Uterus (tissue), 3 donors: ENCODE measurements at regions not wholly inside any gene's neighbourhood (a gene's known extent, or its start where the extent isn't known, plus 50 kb on each side); places are given as distances from the start of the nearest gene placed in this dataset.

Experiments used
- DNase-seq, 2 donors: peaks; one replicate each; pipeline ENCODE4 v3.0.0-alpha.2; 2019 to 2020
- H3K27ac ChIP-seq, 2 donors: fragments of 200-600 bp; sonication (generic); 1 replicate in 1 of 2; 2 replicates in 1 of 2; pipeline ENCODE4 v1.5.1; 2016 to 2018
- H3K27me3 ChIP-seq, 2 donors: fragments of 200-600 bp; sonication (generic); one replicate each; pipeline ENCODE4 v1.5.1; 2018 to 2019; ENCODE audit warnings: control low read depth in 1 of 2
- H3K36me3 ChIP-seq, 2 donors: fragments of 200-600 bp; sonication (generic); one replicate each; pipeline ENCODE4 v1.5.1; 2019; ENCODE audit warnings: control low read depth in 1 of 2
- H3K4me1 ChIP-seq, 2 donors: fragments of 200-600 bp; sonication (generic); one replicate each; pipeline ENCODE4 v1.5.1; 2018 to 2019; ENCODE audit warnings: control low read depth in 1 of 2
- H3K4me3 ChIP-seq, 2 donors: fragments of 200-600 bp; sonication (generic); 1 replicate in 1 of 2; 2 replicates in 1 of 2; pipeline ENCODE4 v1.5.1; 2018 to 2019; ENCODE audit warnings: mild to moderate bottlenecking in 1 of 2
- H3K9me3 ChIP-seq, 2 donors: fragments of 200-600 bp; sonication (generic); one replicate each; pipeline ENCODE4 v1.5.1; 2019; ENCODE audit warnings: control low read depth in 1 of 2
- CTCF ChIP-seq, 4 experiments: fragments of 200-600 bp in 2 of 4; fragments of 450-650 bp in 2 of 4; sonication (generic) in 2 of 4; IDR thresholded peaks; one replicate each; pipeline ENCODE4 v1.5.1; 2016 to 2019; ENCODE audit warnings: antibody characterized with exemption in 4 of 4, mild to moderate bottlenecking in 2 of 4, moderate library complexity in 1 of 4
- POLR2A ChIP-seq, 2 donors: fragments of 450-650 bp; IDR thresholded peaks; one replicate each; pipeline ENCODE4 v1.6.1; 2016; ENCODE audit warnings: antibody characterized with exemption in 2 of 2, mild to moderate bottlenecking in 1 of 2, moderate library complexity in 1 of 2
- intact Hi-C: fragments of 100-400 bp; cut with DNase I; formaldehyde crosslinking; loops from one replicate; pipeline ENCODE4 v1.15.1; 2023; ENCODE audit warnings: low total_unique reads
- donor health status: DM: yes; HTN: yes; CAD: no.

GRCh38 chr3:127093312-127093711 lies 99.6 kb upstream of the PRR23E start:
- no peaks in the 10 kb centered on the region for H3K9me3 ChIP-seq
- H3K4me3 ChIP-seq = no peak overlapping the region
- TF ChIP-seq CTCF (IDR thresholded peaks at IDR 0.05) = no peak
- no peak for TF ChIP-seq POLR2A (IDR thresholded peaks at IDR 0.05)
- no peaks in the 10 kb centered on the region for H3K4me1 ChIP-seq
- no peak for DNase-seq
- no peaks in the 10 kb centered on the region for H3K27me3 ChIP-seq
- no peak overlapping the region for H3K27ac ChIP-seq
- intact Hi-C loops = no loop called here
- H3K36me3 ChIP-seq = no peaks in the 10 kb centered on the region

- H3K27ac ChIP-seq = no peak overlapping the region
- TF ChIP-seq POLR2A (IDR thresholded peaks at IDR 0.05) (no peak), CTCF (IDR thresholded peaks at IDR 0.05) (no peak)
- no peaks in the 10 kb centered on the region for H3K36me3 ChIP-seq
- no peaks in the 10 kb centered on the region for H3K9me3 ChIP-seq
- no peaks in the 10 kb centered on the region for H3K27me3 ChIP-seq
- H3K4me3 ChIP-seq = no peak overlapping the region
- H3K4me1 ChIP-seq = no peaks in the 10 kb centered on the region
- intact Hi-C loops = no loop called here
- no peak for DNase-seq
Measured at GRCh38 chr3:127095774-127096173, 97.2 kb upstream of the PRR23E start.

- Histone ChIP-seq H3K4me1 (no peaks in the 10 kb centered on the region), H3K27me3 (no peaks in the 10 kb centered on the region), H3K36me3 (no peaks in the 10 kb centered on the region), H3K9me3 (no peaks in the 10 kb centered on the region), H3K4me3 (no peak overlapping the region), H3K27ac (no peak overlapping the region)
- intact Hi-C loops = no loop called here
- TF ChIP-seq CTCF (IDR thresholded peaks at IDR 0.05) (no peak), POLR2A (IDR thresholded peaks at IDR 0.05) (no peak)
- no peak for DNase-seq
Measured at GRCh38 chr3:127096256-127097071, 96.5 kb upstream of the PRR23E start.

- DNase-seq = no peak
- Histone ChIP-seq H3K4me3 (no peak overlapping the region), H3K27me3 (no peaks in the 10 kb centered on the region), H3K27ac (no peak overlapping the region), H3K4me1 (no peaks in the 10 kb centered on the region), H3K9me3 (no peaks in the 10 kb centered on the region), H3K36me3 (no peaks in the 10 kb centered on the region)
- intact Hi-C loops = no loop called here
- no peak for TF ChIP-seq CTCF (IDR thresholded peaks at IDR 0.05)
- TF ChIP-seq POLR2A (IDR thresholded peaks at IDR 0.05) = no peak
Measured at GRCh38 chr3:127097072-127097405, 95.9 kb upstream of the PRR23E start.

- no peak overlapping the region for H3K4me3 ChIP-seq
- H3K36me3 ChIP-seq = no peaks in the 10 kb centered on the region
- no peak overlapping the region for H3K27ac ChIP-seq
- H3K27me3 ChIP-seq = no peaks in the 10 kb centered on the region
- no peaks in the 10 kb centered on the region for H3K4me1 ChIP-seq
- TF ChIP-seq CTCF (IDR thresholded peaks at IDR 0.05) (no peak), POLR2A (IDR thresholded peaks at IDR 0.05) (no peak)
- intact Hi-C loops = no loop called here
- DNase-seq = no peak
- H3K9me3 ChIP-seq = no peaks in the 10 kb centered on the region
Measured at GRCh38 chr3:127097481-127097880, 95.5 kb upstream of the PRR23E start.
